22Rv1 (cell line): ENCODE measurements at regions not wholly inside any gene's neighbourhood (a gene's known extent, or its start where the extent isn't known, plus 50 kb on each side); places are given as distances from the start of the nearest gene placed in this dataset.

Experiments
- ZFX ChIP-seq: fragments of 450-650 bp; IDR thresholded peaks from 2 replicates; pipeline ENCODE4 v1.6.1; 2017; ENCODE audit warnings: antibody characterized with exemption, borderline replicate concordance
- TF ChIP-seq, protein P1 (sequence below): fragments of 450-650 bp; IDR thresholded peaks from 2 replicates; pipeline ENCODE4 v1.5.1; 2017; ENCODE audit warnings: mild to moderate bottlenecking

DNA sequence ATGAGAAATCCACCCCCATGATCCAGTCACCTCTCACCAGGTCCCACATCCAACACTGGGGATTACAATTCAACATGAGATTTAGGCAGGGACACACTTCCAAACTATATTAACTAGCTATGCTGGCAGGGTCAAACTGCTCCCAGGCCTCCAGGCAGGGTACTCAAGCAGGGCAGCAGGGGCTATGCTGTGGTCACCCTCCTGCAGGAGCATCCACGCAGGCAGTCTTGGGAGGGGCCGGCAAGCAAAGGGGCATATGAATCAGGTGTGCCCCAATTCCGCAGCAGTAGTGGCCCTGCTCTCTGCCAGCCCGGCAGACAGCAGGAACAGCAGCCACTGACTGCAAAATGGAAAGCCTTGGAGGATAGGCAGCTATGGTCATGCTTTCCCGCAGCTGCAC lies 74.6 kb upstream of the PRDX4 start:
- TF ChIP-seq, protein P1, sequence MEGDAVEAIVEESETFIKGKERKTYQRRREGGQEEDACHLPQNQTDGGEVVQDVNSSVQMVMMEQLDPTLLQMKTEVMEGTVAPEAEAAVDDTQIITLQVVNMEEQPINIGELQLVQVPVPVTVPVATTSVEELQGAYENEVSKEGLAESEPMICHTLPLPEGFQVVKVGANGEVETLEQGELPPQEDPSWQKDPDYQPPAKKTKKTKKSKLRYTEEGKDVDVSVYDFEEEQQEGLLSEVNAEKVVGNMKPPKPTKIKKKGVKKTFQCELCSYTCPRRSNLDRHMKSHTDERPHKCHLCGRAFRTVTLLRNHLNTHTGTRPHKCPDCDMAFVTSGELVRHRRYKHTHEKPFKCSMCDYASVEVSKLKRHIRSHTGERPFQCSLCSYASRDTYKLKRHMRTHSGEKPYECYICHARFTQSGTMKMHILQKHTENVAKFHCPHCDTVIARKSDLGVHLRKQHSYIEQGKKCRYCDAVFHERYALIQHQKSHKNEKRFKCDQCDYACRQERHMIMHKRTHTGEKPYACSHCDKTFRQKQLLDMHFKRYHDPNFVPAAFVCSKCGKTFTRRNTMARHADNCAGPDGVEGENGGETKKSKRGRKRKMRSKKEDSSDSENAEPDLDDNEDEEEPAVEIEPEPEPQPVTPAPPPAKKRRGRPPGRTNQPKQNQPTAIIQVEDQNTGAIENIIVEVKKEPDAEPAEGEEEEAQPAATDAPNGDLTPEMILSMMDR, result no peak
- no peak for TF ChIP-seq ZFX
